ENCODE measurements at regions not wholly inside any gene's neighbourhood (a gene's known extent, or its start where the extent isn't known, plus 50 kb on each side); places are given as distances from the start of the nearest gene placed in this dataset.
"Not testable (repeated sequence)": the region's sequence is repeated elsewhere in the genome, so short reads cannot be mapped to it uniquely, and the experiment has no call there.

DNA sequence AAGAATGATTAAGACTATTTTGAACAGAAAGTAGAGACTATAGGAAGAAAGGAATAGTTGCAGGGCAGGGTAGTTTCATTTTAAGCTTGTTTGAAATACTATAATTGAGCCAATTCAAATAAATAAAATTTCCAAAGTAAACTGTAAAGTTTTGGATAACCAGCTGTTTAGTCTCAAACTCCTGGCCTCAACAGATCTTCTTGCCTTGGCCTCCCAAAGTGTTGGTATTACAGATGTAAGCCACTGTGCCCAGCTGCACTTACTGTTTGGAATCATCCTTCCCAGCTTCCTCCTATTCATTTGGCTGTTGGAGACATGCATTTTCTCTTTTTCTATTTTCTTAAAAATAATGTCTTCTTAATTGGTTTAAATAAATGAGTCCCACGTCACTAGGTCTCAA, 231.0 kb downstream of the NNT start:
- H3K9me3 ChIP-seq (ENCODE audit: low read depth, low read length) = no peaks in the 10 kb centered on the region
- peaks cover 3% of the 10 kb centered on the region for H3K4me1 ChIP-seq (ENCODE audit: insufficient read depth, low read length)
- H3K4me2 ChIP-seq (ENCODE audit: insufficient read depth, low read length) = no peak overlapping the region
- TF ChIP-seq, protein P1, sequence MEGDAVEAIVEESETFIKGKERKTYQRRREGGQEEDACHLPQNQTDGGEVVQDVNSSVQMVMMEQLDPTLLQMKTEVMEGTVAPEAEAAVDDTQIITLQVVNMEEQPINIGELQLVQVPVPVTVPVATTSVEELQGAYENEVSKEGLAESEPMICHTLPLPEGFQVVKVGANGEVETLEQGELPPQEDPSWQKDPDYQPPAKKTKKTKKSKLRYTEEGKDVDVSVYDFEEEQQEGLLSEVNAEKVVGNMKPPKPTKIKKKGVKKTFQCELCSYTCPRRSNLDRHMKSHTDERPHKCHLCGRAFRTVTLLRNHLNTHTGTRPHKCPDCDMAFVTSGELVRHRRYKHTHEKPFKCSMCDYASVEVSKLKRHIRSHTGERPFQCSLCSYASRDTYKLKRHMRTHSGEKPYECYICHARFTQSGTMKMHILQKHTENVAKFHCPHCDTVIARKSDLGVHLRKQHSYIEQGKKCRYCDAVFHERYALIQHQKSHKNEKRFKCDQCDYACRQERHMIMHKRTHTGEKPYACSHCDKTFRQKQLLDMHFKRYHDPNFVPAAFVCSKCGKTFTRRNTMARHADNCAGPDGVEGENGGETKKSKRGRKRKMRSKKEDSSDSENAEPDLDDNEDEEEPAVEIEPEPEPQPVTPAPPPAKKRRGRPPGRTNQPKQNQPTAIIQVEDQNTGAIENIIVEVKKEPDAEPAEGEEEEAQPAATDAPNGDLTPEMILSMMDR (IDR thresholded peaks at IDR 0.05; ENCODE audit: extremely low read depth, low read depth, low read length) = no peak
- no peak overlapping the region for H3K4me3 ChIP-seq (ENCODE audit: insufficient read depth, low read length)
- H3K27ac ChIP-seq (ENCODE audit: low read depth, low read length) = no peak overlapping the region
- no peaks in the 10 kb centered on the region for H3K27me3 ChIP-seq (ENCODE audit: insufficient read depth, low read length)
- H3K79me2 ChIP-seq (ENCODE audit: insufficient read depth, low read length) = no peaks in the 10 kb centered on the region
- H2AFZ ChIP-seq (ENCODE audit: low read length) = no peak overlapping the region
- no peaks in the 10 kb centered on the region for H4K20me1 ChIP-seq (ENCODE audit: insufficient read depth, low read length)
- no peak for DNase-seq (ENCODE audit: insufficient read length, low spot score, missing footprints)
- H3K36me3 ChIP-seq (ENCODE audit: insufficient read depth, low read length) = no peaks in the 10 kb centered on the region

DNA sequence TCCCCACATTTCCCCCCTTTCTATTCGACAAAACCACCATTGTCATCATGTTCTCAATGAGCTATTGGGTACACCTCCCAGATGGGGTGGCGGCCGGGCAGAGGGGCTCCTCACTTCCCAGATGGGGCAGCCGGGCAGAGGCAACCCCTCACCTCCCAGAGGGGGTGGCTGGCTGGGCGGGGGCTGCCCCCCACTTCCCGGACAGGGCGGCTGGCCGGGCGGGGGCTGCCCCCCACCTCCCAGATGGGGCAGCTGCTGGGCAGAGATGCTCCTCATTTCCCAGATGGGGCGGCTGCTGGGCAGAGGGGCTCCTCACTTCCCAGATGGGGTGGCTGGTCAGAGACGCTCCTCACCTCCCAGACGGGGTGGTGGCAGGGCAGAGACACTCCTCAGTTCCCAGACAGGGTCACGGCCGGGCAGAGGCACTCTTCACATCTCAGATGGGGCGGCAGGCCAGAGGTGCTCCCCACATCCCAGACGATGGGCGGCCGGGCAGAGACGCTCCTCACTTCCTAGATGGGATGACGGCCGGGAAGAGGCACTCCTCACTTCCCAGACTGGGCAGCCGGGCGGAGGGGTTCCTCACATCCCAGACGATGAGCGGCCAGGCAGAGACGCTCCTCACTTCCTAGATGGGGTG, 221.5 kb downstream of the NNT start:
- not testable (repeated sequence) for H3K36me3 ChIP-seq (ENCODE audit: insufficient read depth, low read length); H3K79me2 ChIP-seq (ENCODE audit: insufficient read depth, low read length); H2AFZ ChIP-seq (ENCODE audit: low read length); DNase-seq (ENCODE audit: insufficient read length, low spot score, missing footprints); H3K4me1 ChIP-seq (ENCODE audit: insufficient read depth, low read length); H3K27ac ChIP-seq (ENCODE audit: low read depth, low read length); H3K9me3 ChIP-seq (ENCODE audit: low read depth, low read length); H3K27me3 ChIP-seq (ENCODE audit: insufficient read depth, low read length); H4K20me1 ChIP-seq (ENCODE audit: insufficient read depth, low read length); H3K4me2 ChIP-seq (ENCODE audit: insufficient read depth, low read length); H3K4me3 ChIP-seq (ENCODE audit: insufficient read depth, low read length)

DNA sequence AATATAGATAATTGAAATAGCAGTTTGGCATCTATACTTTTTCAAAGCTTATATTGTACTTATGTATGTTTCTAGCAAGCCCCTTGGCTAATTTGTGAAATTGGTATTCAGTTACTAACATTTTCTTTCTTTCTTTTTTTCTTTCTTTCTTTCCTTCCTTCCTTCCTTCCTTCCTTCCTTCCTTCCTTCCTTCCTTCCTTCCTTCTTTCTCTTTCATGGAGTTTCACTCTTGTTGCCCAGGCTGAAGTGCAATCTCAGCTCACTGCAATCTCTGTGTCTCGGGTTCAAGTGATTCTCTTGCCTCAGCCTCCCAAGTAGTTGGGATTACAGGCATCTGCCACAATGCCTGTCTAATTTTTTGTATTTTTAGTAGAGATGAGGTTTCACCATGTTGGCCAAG, 215.4 kb downstream of the NNT start:
- H3K4me3 ChIP-seq (ENCODE audit: insufficient read depth, low read length); H2AFZ ChIP-seq (ENCODE audit: low read length); H3K27ac ChIP-seq (ENCODE audit: low read depth, low read length); H3K36me3 ChIP-seq (ENCODE audit: insufficient read depth, low read length); H3K9me3 ChIP-seq (ENCODE audit: low read depth, low read length); H4K20me1 ChIP-seq (ENCODE audit: insufficient read depth, low read length); H3K27me3 ChIP-seq (ENCODE audit: insufficient read depth, low read length); H3K79me2 ChIP-seq (ENCODE audit: insufficient read depth, low read length); H3K4me1 ChIP-seq (ENCODE audit: insufficient read depth, low read length); H3K4me2 ChIP-seq (ENCODE audit: insufficient read depth, low read length); DNase-seq (ENCODE audit: insufficient read length, low spot score, missing footprints): not testable (repeated sequence)

DNA sequence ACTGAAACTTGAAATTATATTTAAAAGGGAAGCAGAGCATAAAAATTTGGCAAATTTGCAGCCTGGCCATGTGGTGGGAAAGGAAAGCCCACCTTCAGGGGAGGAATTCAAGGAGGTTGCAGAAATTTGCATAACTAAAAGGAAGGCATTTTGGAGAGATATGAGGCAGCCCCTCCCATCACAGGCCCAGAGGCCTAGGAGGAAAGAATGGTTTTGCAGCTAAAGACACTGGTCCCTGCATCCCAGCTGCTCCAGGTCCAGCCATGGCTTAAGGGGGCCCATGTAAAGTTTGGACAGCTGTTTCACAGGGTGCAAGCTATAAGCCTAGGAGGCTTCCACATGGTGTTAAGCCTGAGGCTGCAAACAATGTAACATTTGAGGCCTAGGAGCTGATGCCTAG, 212.5 kb downstream of the NNT start:
- Histone ChIP-seq H3K36me3 (ENCODE audit: insufficient read depth, low read length) (no peaks in the 10 kb centered on the region), H3K79me2 (ENCODE audit: insufficient read depth, low read length) (no peaks in the 10 kb centered on the region), H3K4me3 (ENCODE audit: insufficient read depth, low read length) (no peak overlapping the region), H3K4me1 (ENCODE audit: insufficient read depth, low read length) (no peaks in the 10 kb centered on the region), H4K20me1 (ENCODE audit: insufficient read depth, low read length) (no peaks in the 10 kb centered on the region), H3K27ac (ENCODE audit: low read depth, low read length) (no peak overlapping the region), H3K27me3 (ENCODE audit: insufficient read depth, low read length) (no peaks in the 10 kb centered on the region), H3K9me3 (ENCODE audit: low read depth, low read length) (no peaks in the 10 kb centered on the region), H2AFZ (ENCODE audit: low read length) (no peak overlapping the region), H3K4me2 (ENCODE audit: insufficient read depth, low read length) (no peak overlapping the region)
- DNase-seq (ENCODE audit: insufficient read length, low spot score, missing footprints) = no peak
- TF ChIP-seq, protein P1 (IDR thresholded peaks at IDR 0.05; ENCODE audit: extremely low read depth, low read depth, low read length) = no peak

DNA sequence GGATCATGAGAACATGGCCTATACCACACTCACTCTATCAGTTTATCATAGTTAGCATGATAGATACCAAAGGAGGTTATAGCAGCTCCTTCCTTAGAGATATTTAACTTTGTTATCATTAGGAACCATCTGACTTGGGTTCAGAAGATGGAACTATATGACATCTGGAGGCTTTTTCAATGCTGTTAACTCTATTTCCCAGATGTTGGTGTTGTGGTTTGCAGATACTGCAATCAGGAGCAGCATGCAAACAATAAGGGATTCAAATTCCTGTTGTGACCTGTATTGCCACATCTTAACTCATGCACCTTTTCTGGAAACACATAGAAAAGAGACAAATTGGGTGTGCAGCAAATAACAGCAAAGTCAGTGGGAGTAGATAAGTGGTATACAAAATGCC, 201.7 kb downstream of the NNT start:
- no peak for DNase-seq (ENCODE audit: insufficient read length, low spot score, missing footprints)
- Histone ChIP-seq H3K36me3 (ENCODE audit: insufficient read depth, low read length) (no peaks in the 10 kb centered on the region), H3K4me1 (ENCODE audit: insufficient read depth, low read length) (peaks cover 6% of the 10 kb centered on the region)

More for the DNA sequence above, 201.7 kb downstream of the NNT start:
- H3K9me3 ChIP-seq (ENCODE audit: low read depth, low read length) = no peaks in the 10 kb centered on the region
- H2AFZ ChIP-seq (ENCODE audit: low read length) = no peak overlapping the region
- no peaks in the 10 kb centered on the region for H3K27me3 ChIP-seq (ENCODE audit: insufficient read depth, low read length)
- TF ChIP-seq, protein P1 (IDR thresholded peaks at IDR 0.05; ENCODE audit: extremely low read depth, low read depth, low read length) = no peak
- no peaks in the 10 kb centered on the region for H4K20me1 ChIP-seq (ENCODE audit: insufficient read depth, low read length)
- H3K79me2 ChIP-seq (ENCODE audit: insufficient read depth, low read length) = no peaks in the 10 kb centered on the region
- H3K27ac ChIP-seq (ENCODE audit: low read depth, low read length) = no peak overlapping the region
- H3K4me2 ChIP-seq (ENCODE audit: insufficient read depth, low read length) = no peak overlapping the region
- H3K4me3 ChIP-seq (ENCODE audit: insufficient read depth, low read length) = no peak overlapping the region
